Type B pancreatic cell (in vitro differentiated cells): ENCODE measurements at regions not wholly inside any gene's neighbourhood (a gene's known extent, or its start where the extent isn't known, plus 50 kb on each side); places are given as distances from the start of the nearest gene placed in this dataset.

Experiments used
- DNase-seq: peaks from one replicate; pipeline ENCODE4 v3.0.0; 2021; ENCODE audit warnings: mixed read lengths; ENCODE audit not compliant: unreplicated experiment; ENCODE audit errors: extremely low spot score
- H3K27ac Mint-ChIP-seq: 2 replicates; pipeline ENCODE4 v1.8.0; 2021; ENCODE audit warnings: mild to moderate bottlenecking, mixed read lengths
- H3K27me3 Mint-ChIP-seq: 2 replicates; pipeline ENCODE4 v1.8.0; 2021; ENCODE audit warnings: mixed read lengths
- H3K36me3 Mint-ChIP-seq: 2 replicates; pipeline ENCODE4 v1.8.0; 2021; ENCODE audit warnings: mixed read lengths
- H3K4me1 Mint-ChIP-seq: one replicate; pipeline ENCODE4 v1.8.0; 2021; ENCODE audit warnings: mixed read lengths; ENCODE audit not compliant: unreplicated experiment
- H3K4me3 Mint-ChIP-seq: 2 replicates; pipeline ENCODE4 v1.8.0; 2021; ENCODE audit warnings: mild to moderate bottlenecking, mixed read lengths
- H3K9me3 Mint-ChIP-seq: 2 replicates; pipeline ENCODE4 v1.8.0; 2021; ENCODE audit warnings: mixed read lengths
- CTCF ChIP-seq: fragments of 200-600 bp; sonication (generic); conservative IDR thresholded peaks from 2 replicates; pipeline ENCODE4 v1.5.0; 2021; ENCODE audit warnings: antibody characterized with exemption, mild to moderate bottlenecking

- Mint-ChIP-seq H3K27me3 (peaks cover 13% of the 10 kb centered on the region), H3K4me1 (peaks cover 2% of the 10 kb centered on the region), H3K9me3 (peaks cover 4% of the 10 kb centered on the region), H3K27ac (no peak overlapping the region), H3K36me3 (no peaks in the 10 kb centered on the region), H3K4me3 (no peak overlapping the region)
- TF ChIP-seq CTCF = no peak
- DNase-seq = no peak
These were observed 52.2 kb upstream of the FAT1 start for GRCh38 chr4:186775902-186776301.

- Mint-ChIP-seq H3K4me1 (peaks cover 9% of the 10 kb centered on the region), H3K27ac (no peak overlapping the region), H3K9me3 (peaks cover 4% of the 10 kb centered on the region), H3K4me3 (no peak overlapping the region), H3K27me3 (peaks cover 11% of the 10 kb centered on the region), H3K36me3 (no peaks in the 10 kb centered on the region)
- no peak for DNase-seq
- TF ChIP-seq CTCF = no peak
These were observed 54.5 kb upstream of the FAT1 start for GRCh38 chr4:186778134-186778533.

GRCh38 chr4:186780291-186781031 lies 56.8 kb upstream of the FAT1 start:
- TF ChIP-seq CTCF = no peak
- no peaks in the 10 kb centered on the region for H3K27me3 Mint-ChIP-seq
- H3K27ac Mint-ChIP-seq = no peak overlapping the region
- DNase-seq = no peak
- no peaks in the 10 kb centered on the region for H3K36me3 Mint-ChIP-seq
- peaks cover 4% of the 10 kb centered on the region for H3K9me3 Mint-ChIP-seq
- H3K4me3 Mint-ChIP-seq = no peak overlapping the region
- H3K4me1 Mint-ChIP-seq = peaks cover 9% of the 10 kb centered on the region

GRCh38 chr4:186781032-186781917 lies 57.6 kb upstream of the FAT1 start:
- no peak overlapping the region for H3K4me3 Mint-ChIP-seq
- peaks cover 4% of the 10 kb centered on the region for H3K9me3 Mint-ChIP-seq
- no peaks in the 10 kb centered on the region for H3K36me3 Mint-ChIP-seq
- no peaks in the 10 kb centered on the region for H3K27me3 Mint-ChIP-seq
- no peak for TF ChIP-seq CTCF
- H3K27ac Mint-ChIP-seq = no peak overlapping the region
- H3K4me1 Mint-ChIP-seq = peaks cover 9% of the 10 kb centered on the region
- DNase-seq = no peak

GRCh38 chr4:186782302-186782701 lies 58.6 kb upstream of the FAT1 start:
- peaks cover 9% of the 10 kb centered on the region for H3K4me1 Mint-ChIP-seq
- H3K27me3 Mint-ChIP-seq = no peaks in the 10 kb centered on the region
- H3K9me3 Mint-ChIP-seq = peaks cover 4% of the 10 kb centered on the region
- DNase-seq = no peak
- H3K36me3 Mint-ChIP-seq = no peaks in the 10 kb centered on the region
- no peak overlapping the region for H3K4me3 Mint-ChIP-seq
- TF ChIP-seq CTCF = no peak
- no peak overlapping the region for H3K27ac Mint-ChIP-seq
